Keratinocyte (primary cell): ENCODE measurements at regions not wholly inside any gene's neighbourhood (a gene's known extent, or its start where the extent isn't known, plus 50 kb on each side); places are given as distances from the start of the nearest gene placed in this dataset.

Source experiments
- CTCF ChIP-seq, 3 experiments: IDR thresholded peaks in 1 of 3; conservative IDR thresholded peaks in 1 of 3; optimal IDR thresholded peaks in 1 of 3; 2 replicates in 2 of 3; 3 replicates in 1 of 3; pipeline versions ENCODE3 to v1.5.1; 2011; ENCODE audit warnings: low read length in 3 of 3, mild to moderate bottlenecking in 3 of 3, moderate library complexity in 2 of 3, control low read depth in 1 of 3, inconsistent platforms in 1 of 3; ENCODE audit not compliant: insufficient read depth in 2 of 3; ENCODE audit errors: extremely low read depth in 1 of 3
- EZH2 ChIP-seq: IDR thresholded peaks from one replicate; pipeline ENCODE4 v1.6.1; 2012; ENCODE audit warnings: inconsistent platforms, mild to moderate bottlenecking, low read length, moderate library complexity

GRCh38 chr3:72515941-72516340 is 332.3 kb downstream of the SHQ1 start:
- no peak for TF ChIP-seq CTCF (optimal IDR thresholded peaks at IDR 0.05 in 1 of 3, IDR thresholded peaks at IDR 0.05 in 1 of 3, conservative IDR thresholded peaks at IDR 0.05 in 1 of 3; ENCODE audit: extremely low read depth in 1 of 3, insufficient read depth in 2 of 3, low read length in 3 of 3)
- TF ChIP-seq EZH2, result no peak
